Breast epithelium (tissue), 4 donors: ENCODE measurements at regions not wholly inside any gene's neighbourhood (a gene's known extent, or its start where the extent isn't known, plus 50 kb on each side); places are given as distances from the start of the nearest gene placed in this dataset.

ENCODE experiments used
- DNase-seq, 2 donors: peaks; one replicate each; pipeline ENCODE4 v3.0.0-alpha.2; 2019; ENCODE audit warnings: low spot score in 2 of 2
- H3K27ac ChIP-seq, 2 donors: fragments of 200-600 bp; sonication (generic) in 1 of 2; one replicate each; pipeline ENCODE4 v1.5.1; 2016 to 2019; ENCODE audit warnings: mild to moderate bottlenecking in 1 of 2
- H3K27me3 ChIP-seq, 2 donors: fragments of 200-600 bp; sonication (generic) in 1 of 2; one replicate each; pipeline versions ENCODE4 v1.5.1 to v1.6.0; 2017 to 2019; ENCODE audit warnings: control low read depth in 1 of 2, mild to moderate bottlenecking in 1 of 2
- H3K36me3 ChIP-seq: fragments of 200-600 bp; one replicate; pipeline ENCODE4 v1.5.1; 2019
- H3K4me1 ChIP-seq, 2 donors: fragments of 200-600 bp; sonication (generic); one replicate each; pipeline ENCODE4 v1.5.1; 2016 to 2019; ENCODE audit warnings: control low read depth in 1 of 2
- H3K4me3 ChIP-seq, 3 donors: fragments of 200-600 bp; sonication (generic); 1 replicate in 2 of 3; 2 replicates in 1 of 3; pipeline ENCODE4 v1.5.1; 2016 to 2019; ENCODE audit warnings: mild to moderate bottlenecking in 3 of 3, moderate library complexity in 2 of 3
- H3K9me3 ChIP-seq, 2 donors: fragments of 200-600 bp; sonication (generic) in 1 of 2; one replicate each; pipeline ENCODE4 v1.5.1; 2016 to 2019; ENCODE audit warnings: control low read depth in 1 of 2
- CTCF ChIP-seq, 3 donors: fragments of 450-650 bp; IDR thresholded peaks; one replicate each; pipeline ENCODE4 v1.5.1; 2016 to 2017; ENCODE audit warnings: antibody characterized with exemption in 3 of 3, mild to moderate bottlenecking in 3 of 3, moderate library complexity in 3 of 3
- POLR2A ChIP-seq: fragments of 450-650 bp; IDR thresholded peaks from one replicate; pipeline ENCODE4 v1.6.1; 2016; ENCODE audit warnings: antibody characterized with exemption, mild to moderate bottlenecking, moderate library complexity
- POLR2AphosphoS5 ChIP-seq, 3 donors: sonication (generic); formaldehyde crosslinking; IDR thresholded peaks; one replicate each; pipeline ENCODE4 v1.6.1; 2017; ENCODE audit warnings: antibody characterized with exemption in 3 of 3
- intact Hi-C: fragments of 100-400 bp; cut with DNase I; formaldehyde crosslinking; loops from one replicate; pipeline ENCODE4 v1.15.1; 2023; ENCODE audit warnings: low total_unique reads

DNA sequence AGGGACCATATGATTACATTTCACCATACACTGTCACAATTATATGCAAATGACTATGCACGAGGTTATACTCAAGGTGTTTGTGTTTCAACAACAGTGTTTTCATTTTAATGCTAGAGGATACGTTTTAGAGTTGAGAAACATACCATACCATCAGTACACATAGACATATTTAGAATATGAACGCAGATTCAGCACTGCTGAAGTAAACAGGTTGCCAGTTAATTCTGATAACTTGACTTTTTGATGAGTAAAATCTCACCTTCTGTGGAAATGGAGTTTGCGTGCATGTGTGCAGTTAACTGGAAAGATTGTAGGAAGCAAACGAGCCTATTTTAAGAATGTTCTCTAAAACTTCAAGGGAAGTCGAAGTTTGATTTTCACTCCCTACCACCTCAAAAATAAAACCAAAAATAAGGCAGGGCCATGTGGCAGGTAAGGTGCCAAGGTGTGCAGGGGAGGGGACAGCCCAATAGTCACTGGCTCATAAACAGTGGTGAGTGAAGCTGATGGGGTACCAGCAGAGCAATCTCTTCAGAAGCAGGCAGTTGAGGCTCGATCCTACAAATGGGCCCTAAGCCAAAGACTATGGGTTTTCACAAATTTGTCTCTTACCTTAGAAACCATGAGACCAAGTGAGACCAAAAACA is 213.1 kb downstream of the IKZF2 start:
- H3K9me3 ChIP-seq, result no peaks in the 10 kb centered on the region
- TF ChIP-seq POLR2AphosphoS5 (IDR thresholded peaks at IDR 0.05) (no peak), CTCF (IDR thresholded peaks at IDR 0.05) (no peak), POLR2A (no peak)
- intact Hi-C loops, result no loop called here
- H3K4me1 ChIP-seq, result no peaks in the 10 kb centered on the region
- H3K36me3 ChIP-seq, result no peaks in the 10 kb centered on the region
- H3K27me3 ChIP-seq, result no peaks in the 10 kb centered on the region
- no peak for DNase-seq
- H3K4me3 ChIP-seq, result no peak overlapping the region
- H3K27ac ChIP-seq, result no peak overlapping the region

GRCh38 chr2:212936572-212936971 is 214.8 kb downstream of the IKZF2 start:
- H3K9me3 ChIP-seq, result no peaks in the 10 kb centered on the region
- H3K27me3 ChIP-seq, result no peaks in the 10 kb centered on the region
- no peak overlapping the region for H3K27ac ChIP-seq
- H3K4me3 ChIP-seq, result no peak overlapping the region
- H3K4me1 ChIP-seq, result no peaks in the 10 kb centered on the region
- no peaks in the 10 kb centered on the region for H3K36me3 ChIP-seq
- no peak for TF ChIP-seq POLR2A
- no peak for TF ChIP-seq CTCF (IDR thresholded peaks at IDR 0.05)
- TF ChIP-seq POLR2AphosphoS5 (IDR thresholded peaks at IDR 0.05), result no peak
- DNase-seq, result no peak
- intact Hi-C loops, result no loop called here

DNA sequence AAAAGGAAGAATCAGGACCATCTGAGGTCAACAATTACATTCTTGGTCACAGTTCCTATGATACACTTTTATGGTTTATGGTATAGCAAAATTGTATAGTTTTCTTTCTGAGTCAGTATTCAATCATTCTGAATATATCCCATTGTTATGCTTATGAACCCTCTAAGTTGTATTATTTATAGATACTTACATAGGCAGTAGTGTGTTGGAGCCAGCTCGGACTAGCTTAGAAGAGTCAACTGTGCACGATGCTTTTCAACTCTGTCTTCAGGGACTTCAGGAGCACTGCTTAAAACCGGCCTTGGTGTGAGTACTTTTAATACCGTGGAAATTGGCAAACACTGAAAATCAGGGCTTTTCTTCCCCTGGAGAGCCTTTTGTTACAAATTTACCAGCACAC is 215.7 kb downstream of the IKZF2 start:
- Histone ChIP-seq H3K4me3 (no peak overlapping the region), H3K4me1 (no peaks in the 10 kb centered on the region), H3K27ac (no peak overlapping the region), H3K36me3 (no peaks in the 10 kb centered on the region), H3K27me3 (no peaks in the 10 kb centered on the region), H3K9me3 (no peaks in the 10 kb centered on the region)
- intact Hi-C loops, result no loop called here
- no peak for TF ChIP-seq POLR2AphosphoS5 (IDR thresholded peaks at IDR 0.05)
- no peak for TF ChIP-seq POLR2A
- no peak for TF ChIP-seq CTCF (IDR thresholded peaks at IDR 0.05)
- DNase-seq, result no peak

DNA sequence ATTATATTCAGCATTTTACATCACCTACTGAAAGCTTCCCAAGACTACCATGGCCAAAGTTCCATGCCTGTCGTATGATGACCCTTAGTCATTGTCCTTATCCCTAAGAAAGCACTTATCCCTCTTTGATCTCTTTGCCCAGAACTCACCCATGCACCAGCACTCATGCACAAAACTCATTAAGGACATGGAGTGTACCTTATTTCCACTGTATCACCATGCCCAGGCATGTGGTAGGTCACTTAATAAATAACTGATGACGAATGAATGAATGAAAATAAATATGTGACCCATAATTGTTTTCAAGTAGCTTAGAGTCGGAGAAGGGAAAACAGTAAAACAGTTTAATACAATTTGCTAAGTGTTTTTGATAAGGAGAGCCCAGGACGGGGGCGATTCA is 220.1 kb downstream of the IKZF2 start:
- no peak overlapping the region for H3K27ac ChIP-seq

More for the DNA sequence above, 220.1 kb downstream of the IKZF2 start:
- H3K4me3 ChIP-seq, result no peak overlapping the region
- intact Hi-C loops, result no loop called here
- H3K36me3 ChIP-seq, result no peaks in the 10 kb centered on the region
- no peak for DNase-seq
- H3K27me3 ChIP-seq, result no peaks in the 10 kb centered on the region
- no peaks in the 10 kb centered on the region for H3K4me1 ChIP-seq
- H3K9me3 ChIP-seq, result no peaks in the 10 kb centered on the region
- TF ChIP-seq CTCF (IDR thresholded peaks at IDR 0.05) (no peak), POLR2AphosphoS5 (IDR thresholded peaks at IDR 0.05) (no peak), POLR2A (no peak)
